LNCAP (cell line): ENCODE measurements at regions not wholly inside any gene's neighbourhood (a gene's known extent, or its start where the extent isn't known, plus 50 kb on each side); places are given as distances from the start of the nearest gene placed in this dataset.

ENCODE experiments used
- CTCF ChIP-seq: fragments of 450-650 bp; IDR thresholded peaks from 2 replicates; pipeline ENCODE4 v1.5.1; 2017; ENCODE audit warnings: mild to moderate bottlenecking

- TF ChIP-seq CTCF: no peak
These were observed 180.5 kb downstream of the RSL24D1 start for GRCh38 chr15:55016225-55016624.

GRCh38 chr15:55015093-55015445 is 181.7 kb downstream of the RSL24D1 start:
- no peak for TF ChIP-seq CTCF

GRCh38 chr15:55014391-55015092 is 182.2 kb downstream of the RSL24D1 start:
- TF ChIP-seq CTCF: no peak

GRCh38 chr15:55008421-55008820 is 188.3 kb downstream of the RSL24D1 start:
- no peak for TF ChIP-seq CTCF

GRCh38 chr15:55007561-55007960 is 189.2 kb downstream of the RSL24D1 start:
- no peak for TF ChIP-seq CTCF

GRCh38 chr15:55005679-55006078 is 191.1 kb downstream of the RSL24D1 start:
- TF ChIP-seq CTCF: no peak

- no peak for TF ChIP-seq CTCF
These were observed 192.5 kb downstream of the RSL24D1 start for GRCh38 chr15:55003965-55004873.
